ELF-1 (cell line): ENCODE measurements at regions not wholly inside any gene's neighbourhood (a gene's known extent, or its start where the extent isn't known, plus 50 kb on each side); places are given as distances from the start of the nearest gene placed in this dataset.

ENCODE experiments used
- DNase-seq: peaks from one replicate; pipeline ENCODE4 v3.0.0-alpha.2; 2016; ENCODE audit warnings: low read depth, low spot score

DNA sequence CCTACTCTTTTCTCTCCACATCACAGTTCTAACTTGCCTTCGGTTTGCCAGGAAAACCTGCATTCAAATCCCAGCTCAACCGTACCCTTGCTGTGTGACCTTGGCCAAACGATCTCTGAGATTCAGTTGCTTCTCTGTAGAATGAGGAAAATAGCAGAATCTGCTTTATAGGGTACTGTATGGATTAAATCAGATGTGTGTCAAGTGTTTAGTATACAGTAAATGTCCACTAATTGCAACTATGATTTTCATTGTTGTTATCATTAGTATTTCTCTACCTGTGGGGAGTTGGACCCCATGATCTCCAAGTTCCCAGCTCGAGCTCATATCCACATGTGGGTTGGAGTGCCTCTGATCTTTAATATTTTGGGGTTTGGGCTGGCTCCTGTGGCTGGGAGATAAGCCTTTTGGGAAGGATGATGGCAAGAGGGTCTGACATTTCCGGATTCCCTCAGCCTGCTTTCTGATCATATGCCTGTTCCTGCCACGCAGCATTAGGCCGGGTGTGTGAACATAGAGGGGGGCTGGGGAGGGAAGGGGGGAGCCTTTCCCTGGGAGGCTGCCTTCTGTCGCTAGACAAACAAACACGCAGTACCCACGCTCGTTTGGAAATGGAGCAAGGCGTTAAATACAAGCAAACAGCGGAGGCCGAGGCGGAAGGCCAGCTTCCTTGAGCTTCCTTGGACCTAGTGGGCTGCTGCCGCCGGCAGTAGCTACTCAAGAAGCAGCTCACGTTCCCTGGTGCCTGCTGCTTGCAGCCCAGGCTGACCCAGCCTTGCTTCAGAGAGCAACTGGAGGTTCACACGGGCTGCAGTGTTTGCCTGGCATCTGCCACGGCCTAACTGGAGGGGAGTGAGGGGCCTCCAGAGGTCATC, 213.5 kb upstream of the LHX5 start:
- no peak for DNase-seq

DNA sequence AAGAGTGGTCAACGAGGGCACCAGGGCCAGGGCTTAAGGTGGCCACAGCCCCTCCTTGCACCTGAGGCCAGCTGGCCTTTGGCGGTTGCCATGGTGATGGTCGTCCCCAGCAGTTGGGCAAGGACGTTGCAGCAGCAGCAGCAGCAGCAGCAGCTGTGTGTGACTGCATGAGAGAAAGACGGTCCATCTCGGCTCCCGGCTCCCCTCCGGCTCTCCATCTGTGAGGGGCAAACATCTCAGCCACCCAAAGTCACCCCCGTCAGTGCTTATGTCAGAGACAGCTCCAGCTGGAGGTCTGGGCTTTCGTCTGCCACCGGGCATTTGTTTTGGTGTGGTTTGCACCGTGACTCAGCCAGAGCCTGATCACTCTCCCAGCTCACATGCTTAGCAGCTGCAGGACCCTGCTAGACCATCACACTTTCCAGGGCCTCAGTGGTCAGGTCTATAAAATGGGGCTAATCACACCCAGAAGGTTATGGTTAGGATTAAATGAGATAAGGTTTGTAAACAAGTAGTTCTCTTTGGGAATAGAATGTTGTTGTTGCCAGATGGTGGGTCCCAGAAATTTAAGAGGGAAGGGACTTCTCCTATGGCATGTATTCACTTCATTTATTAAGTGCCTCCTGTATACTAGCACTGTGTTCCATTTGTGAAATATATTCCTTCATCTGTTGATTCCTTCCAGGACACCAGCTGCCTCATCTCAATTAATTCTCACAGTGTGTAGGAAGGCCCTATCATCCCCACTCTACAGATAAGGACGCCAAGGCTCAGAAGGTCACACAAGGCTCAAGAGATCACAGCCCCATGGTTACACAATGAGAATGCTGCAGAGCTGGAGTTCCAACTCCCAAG, 212.6 kb upstream of the LHX5 start:
- DNase-seq = no peak

DNA sequence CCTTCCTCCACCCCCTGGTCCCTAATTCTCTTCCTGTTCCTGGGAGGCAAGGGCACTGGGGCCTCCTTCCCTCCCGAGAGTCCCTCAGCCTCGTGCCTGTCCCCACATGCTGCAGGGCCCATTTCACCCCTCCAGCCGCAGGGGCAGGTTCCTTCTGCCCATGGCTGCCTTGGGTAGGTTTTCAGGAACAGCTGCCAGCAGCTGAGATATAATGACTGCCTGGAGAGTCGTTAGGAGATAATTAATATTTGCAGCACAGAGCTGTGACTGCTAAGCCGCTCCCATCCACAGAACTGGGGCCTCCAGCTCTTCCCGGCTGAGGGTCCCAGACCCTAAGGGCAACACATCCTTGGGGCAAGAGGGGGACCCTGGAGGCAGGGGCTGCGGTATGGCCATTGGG, 211.9 kb upstream of the LHX5 start:
- no peak for DNase-seq

DNA sequence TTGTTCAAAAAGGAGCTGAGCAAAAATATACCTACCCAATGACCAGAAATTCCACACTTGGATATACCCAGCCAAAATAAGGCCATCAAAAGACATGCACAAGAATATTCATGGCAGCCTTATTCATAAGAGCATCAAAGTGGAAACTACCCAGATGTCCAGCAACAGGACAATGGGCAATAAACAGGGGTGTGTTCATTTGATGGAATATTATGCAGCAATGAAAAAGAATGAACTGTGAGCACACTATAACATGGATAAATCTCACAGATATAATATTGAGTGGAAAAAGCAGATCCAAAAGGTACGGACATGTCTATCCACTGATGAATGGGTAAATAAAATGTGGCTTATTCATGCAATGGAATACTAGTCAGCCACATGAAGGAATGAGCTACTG, 209.2 kb upstream of the LHX5 start:
- DNase-seq = no peak

DNA sequence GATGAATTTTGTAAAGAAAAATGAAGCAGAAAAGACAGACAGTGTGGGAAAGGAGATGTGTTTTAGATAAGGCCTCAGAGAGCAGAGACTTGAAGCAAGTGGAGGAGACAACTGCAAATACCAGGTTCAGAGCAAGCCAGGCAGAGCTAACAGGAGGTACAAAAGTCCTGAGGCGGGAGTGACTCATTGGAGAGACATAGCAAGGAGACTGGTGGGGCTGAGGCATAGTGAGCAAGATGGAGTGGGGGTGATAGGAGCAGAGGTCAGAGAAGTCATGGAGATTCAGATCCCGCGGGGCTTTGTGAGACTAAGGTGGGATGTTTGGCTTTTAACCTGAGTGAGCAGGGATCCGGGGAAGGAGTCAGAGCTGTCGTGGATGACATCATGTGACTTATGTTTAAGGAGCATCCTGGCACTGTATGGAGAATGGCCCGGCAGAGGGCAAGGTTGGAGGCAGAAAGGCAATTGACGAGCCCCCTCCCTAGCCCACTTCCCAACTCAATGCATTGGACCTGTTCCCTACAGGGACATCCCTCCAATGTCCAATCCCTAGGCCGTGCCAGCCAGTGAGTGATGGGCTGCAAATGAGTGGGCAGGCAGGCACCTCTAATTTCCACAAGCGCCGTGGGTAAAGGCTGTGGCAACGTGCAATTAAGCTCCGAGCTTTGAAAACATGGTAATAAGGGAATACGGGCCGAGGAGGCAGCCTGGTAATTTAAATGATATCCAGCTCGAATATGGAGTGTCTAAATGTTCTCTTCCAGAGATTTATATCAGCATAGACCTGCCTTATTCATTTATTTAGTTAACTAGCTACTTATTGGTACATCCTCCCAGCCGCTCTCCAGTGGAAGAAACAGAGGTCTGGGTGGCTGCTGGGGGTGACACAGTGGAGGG, 206.8 kb upstream of the LHX5 start:
- DNase-seq = no peak

DNA sequence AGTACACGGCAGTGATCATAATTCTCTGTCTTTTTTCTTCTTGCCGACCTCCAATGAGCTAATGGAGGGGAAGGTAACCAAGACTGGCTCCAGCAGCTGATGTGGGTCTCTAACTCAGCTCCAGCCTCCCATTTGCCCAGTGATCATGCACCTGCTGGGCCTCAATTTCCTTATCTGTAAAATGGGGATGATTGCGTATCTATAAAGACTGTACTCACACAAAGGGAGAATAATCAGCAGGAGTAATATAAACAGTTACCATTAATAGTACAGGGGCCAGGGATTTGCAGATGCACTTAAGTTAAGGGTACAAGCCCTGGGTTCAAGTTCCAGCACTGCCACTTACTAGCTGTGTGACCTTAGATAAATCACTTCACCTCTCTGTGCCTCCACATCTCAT, 204.9 kb upstream of the LHX5 start:
- DNase-seq = no peak

DNA sequence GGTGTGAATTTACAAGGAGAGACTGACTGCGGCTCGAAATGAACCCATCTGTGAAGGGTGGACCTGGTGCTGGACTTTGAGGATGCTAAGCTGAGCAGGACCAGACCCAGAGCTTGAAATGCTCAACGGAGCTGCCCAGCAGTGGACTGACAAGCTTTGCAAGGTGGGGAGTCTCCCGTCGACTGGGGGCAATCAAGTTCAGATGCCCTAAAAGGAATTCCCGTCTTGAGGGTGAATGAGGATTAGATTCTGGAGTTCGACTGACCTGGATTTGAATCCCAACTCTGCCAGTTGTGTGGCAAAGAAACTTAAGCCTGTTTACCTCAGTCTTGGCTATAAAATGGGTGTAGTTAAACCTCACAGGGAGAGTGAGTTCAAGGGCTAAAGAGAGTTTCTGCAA, 204.4 kb upstream of the LHX5 start:
- DNase-seq = no peak

DNA sequence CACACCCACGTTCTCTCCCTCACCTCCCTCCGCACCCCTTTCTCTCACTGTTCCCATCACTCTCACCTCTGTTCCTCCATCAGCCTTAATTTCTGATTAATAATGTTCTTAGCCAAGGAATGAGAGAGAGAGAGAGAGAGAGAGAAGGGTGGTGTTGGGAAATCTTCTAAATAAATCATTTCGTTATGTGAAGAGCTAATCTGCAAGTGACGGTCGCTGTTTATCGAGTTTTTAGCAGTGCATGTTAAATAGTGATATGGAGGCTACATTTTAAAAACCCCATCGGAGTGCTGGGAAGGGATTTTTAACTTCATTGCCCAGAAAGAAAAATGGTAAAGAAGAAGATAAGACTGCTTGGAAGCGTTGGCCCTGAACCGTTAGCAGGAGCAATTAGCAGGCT, 203.3 kb upstream of the LHX5 start:
- DNase-seq = no peak

DNA sequence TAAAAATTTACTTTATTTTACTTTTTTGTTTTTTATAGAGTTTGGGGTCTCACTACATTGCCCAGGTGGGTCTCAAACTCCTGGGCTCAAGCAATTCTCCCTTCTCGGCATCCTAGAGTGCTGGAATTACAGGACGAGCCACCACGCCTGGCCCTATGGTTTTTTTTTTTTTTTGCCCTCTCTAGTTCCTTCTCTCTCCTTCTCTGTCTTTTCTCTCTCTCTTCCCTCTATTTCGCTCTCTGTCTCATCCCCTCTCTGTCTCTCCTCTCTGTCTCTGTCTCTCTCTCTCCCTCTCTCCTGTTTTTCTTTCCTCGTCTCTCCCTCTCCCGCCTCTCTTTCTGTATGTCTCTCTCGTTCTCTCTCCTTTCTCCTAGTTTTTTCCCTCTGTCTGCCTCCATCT, 202.6 kb upstream of the LHX5 start:
- no peak for DNase-seq

DNA sequence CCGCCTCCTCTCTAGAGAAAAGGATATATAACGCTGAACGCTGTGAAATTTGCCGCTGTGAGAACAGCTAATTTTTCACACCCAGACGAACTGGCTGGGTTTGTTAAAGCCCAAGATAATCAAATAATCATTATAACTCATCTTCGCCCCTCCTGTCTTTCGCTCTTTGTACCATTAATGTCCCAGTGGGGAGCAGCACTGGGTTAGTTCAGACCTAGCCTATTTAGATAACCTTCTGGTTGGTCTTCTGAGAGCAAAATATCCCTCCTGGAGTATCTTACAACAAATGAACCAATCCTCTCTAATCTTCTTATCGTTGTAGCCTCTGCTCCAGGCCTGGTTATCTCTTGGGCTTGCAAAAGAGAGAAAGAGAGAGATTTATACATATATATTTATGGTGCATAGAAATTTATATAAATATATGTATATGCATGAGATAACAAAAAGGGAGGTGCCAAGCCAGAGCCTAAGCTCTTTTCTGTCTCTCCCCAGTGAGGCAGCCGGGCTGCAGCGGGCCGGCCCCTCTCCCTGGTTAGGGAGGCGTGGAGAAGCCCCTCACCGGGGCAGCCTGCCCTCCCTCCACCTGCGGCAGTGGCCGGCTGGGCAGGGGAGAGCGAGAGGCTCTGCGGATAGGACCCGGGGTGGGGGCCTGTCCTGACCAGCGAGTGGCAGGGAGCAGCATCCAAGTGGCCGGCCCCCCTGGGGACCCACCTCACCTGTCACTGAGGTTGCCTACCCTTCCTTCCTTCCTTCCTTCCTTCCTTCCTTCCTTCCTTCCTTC, 202.0 kb upstream of the LHX5 start:
- DNase-seq = no peak

DNA sequence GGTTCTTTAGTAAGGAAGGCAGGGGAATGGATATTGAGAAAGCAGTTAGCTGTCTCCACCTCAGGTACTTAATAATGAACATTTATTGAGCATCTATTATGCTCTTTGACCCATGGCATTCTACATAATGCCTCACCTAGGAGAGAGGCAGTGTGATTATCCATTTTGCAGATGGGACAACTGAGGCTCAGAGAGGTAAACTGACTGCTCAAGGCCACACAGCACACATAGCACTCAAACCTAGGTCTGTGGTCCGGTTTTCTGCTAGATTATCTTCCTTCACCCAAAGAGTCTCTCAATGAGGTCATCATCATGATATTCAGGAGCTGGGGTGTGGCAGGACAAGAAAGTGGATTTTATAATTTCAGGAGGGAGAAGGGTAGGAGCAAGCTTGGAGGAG, 199.1 kb upstream of the LHX5 start:
- DNase-seq = no peak

DNA sequence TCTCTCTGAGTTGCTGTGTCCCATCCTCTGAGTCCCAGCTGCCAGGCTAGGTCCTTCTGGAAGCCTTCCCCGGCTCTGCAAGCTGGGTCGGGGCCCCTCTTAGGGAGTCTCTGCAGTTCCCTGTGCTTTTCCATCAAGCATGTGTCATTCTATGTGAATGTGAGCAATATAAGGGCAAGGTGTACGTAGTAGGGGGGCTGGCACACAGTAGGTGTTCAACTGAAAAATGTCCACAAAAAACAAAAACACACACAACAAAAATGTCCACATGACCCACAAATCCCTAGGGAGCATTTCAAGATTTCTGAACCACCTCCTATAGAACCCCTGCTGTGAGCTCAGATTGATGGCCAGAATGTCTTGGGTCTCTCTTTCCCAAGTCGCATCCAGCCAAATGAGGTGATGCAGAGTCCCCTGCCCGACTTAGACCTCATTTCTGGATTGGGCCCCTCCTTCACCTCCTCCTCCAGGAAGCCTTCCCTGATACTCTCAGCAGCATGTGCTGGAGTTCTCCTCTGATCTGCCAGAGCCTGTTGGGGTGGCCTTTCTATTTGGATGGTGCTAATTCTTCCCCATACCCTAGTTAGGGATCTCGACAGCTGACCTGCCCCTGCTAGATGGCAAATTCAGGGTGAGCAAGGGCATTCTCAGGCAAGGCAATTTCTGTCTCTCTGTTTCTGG, 196.1 kb upstream of the LHX5 start:
- no peak for DNase-seq

DNA sequence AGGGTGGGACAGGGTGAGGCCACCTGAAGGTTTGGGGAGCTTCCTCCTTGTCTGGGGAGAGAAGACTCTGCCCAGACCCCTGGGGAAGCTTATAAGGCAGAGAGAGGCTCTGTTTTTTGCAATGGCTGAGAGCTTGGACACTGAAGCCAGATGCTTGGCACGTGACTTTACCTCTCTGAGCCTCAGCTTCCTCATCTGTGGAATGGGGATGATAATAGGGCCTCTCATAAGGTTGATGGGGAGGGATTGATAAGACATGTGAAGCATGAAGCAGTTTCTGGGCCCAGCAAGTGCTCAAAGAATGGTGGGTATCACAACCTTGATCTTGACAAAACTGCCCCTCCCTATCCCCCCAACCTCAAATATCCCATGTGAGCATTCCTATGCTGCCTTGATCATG, 195.4 kb upstream of the LHX5 start:
- DNase-seq = no peak

DNA sequence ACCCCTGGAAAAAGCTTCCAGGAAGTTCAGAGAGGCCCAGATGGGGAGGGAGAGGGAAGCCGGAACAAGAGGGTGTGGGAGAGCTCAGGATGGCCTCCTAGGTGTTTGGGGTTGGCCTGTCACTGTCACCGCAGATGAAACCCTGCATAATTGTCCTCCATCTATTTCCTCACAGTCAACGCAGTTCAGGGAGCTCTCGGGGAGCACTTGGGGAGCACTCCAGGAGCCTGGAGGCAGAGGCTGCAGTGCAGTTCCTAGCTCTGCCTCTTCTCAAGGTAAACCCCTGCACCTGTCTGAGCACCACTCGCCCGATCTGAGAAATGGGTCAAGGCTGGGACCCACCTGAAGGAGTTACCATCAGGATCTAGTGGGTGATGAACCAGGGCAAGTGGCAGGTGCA, 194.6 kb upstream of the LHX5 start:
- no peak for DNase-seq

DNA sequence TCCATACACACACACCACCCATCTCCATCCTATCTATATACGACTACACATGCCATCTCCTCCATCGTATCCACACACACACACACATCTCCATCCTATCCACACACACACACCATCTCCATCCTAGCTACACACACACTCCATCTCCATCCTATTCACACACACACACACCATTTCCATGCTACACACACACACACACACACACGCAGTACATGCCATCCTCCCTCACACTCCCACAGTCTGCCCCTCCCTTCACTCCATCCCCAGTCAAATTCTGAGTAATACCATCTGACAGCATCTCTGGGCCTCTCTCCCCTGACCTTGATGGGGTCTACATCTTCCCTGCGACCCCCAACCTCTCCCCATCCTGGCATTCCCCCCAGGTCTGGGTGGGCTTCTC, 193.8 kb upstream of the LHX5 start:
- DNase-seq = no peak

DNA sequence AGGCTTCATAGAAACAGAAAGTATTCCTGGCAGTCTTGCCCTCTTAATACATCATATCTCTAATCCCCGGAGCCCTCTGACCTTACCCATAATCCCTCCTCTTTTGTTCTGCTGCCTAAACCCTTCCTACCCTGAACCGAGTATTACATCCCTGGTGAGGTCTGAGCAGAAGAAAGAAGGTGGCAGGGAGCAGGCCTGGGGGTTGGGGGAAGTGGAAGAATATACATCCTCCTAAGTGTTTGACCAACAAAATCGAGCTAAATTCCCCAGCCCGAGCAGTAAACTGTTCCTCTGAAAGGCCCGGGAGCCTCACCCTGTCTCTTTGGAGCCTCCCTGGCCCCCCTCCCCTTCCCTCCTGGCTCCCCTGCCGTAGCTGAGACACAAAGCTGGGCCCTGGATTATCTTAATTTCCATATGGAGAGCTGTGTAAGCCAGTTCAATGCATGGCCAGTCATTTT, 192.6 kb upstream of the LHX5 start:
- no peak for DNase-seq

DNA sequence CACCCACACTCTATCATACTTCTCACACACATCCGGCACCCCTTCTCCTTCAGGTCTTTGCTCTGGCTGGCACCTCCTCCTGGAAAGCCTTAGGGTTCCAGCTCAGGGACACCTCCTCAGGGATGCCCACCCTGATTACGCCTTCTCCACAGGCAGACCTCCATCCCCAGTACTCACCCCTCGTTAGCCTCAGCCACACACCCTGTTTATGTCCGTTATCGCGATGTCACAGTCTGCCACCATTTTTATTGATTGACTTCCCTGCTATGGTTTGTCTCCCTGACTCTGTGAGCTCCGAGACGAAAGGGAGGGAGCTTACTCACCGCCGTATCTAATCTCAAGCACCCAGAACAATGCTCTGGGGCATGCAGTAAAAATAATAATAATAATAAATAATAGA, 191.7 kb upstream of the LHX5 start:
- DNase-seq = no peak

DNA sequence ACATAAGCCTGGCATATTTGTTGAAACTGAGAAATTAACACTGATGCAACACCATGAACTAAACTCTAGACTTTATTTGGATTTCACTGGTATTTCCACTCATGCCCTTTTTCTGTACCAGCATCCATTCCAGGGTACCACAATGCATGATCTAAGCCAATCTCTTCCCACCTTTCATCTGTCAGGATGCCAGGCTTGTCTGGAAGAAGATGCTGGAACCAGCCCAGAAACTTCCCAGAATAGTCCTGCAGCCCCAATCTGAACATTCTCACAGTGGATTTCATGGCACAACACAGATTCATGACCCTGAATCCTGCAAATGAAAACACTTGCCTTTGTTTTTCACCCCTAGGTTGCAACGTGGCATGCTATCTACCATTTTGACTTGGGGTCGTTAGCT, 189.3 kb upstream of the LHX5 start:
- no peak for DNase-seq

DNA sequence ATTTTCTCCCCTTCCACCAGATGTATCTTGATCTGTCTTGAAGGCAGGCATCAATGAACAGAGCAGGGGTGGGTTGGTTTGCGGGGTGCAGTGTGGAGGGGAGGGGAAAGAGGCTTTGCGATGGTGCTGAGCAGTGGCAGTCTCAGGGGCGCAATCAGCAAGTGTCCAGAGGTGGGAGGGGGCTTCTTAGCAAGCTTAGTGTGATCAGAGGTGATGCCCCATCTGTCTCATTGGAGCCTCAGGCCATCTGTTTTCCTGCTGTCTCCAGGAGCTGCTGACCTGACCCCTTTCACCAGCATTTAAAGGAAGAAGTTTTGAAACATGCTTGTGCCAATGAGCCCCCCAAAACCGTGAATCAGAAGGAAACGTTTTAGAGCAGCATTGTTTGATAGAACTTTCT, 187.7 kb upstream of the LHX5 start:
- no peak for DNase-seq

DNA sequence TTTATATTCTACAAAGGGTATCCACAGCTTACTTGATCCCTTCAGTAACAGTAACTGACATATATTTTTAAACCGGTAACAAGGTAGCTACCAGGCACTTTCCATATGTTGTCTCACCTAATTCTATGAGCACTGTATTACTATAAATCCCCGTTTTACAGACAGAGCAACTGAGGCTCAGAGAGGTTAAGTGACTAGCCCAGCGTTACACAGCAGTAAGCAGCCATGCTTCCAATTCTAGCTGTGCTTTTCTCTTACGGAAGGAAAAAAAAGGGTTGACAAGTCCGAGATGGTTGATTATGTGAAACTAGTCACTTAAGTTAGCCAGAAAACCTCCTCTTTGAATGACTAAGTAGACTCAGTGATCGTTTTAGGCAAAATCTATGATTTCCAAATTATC, 187.3 kb upstream of the LHX5 start:
- DNase-seq = no peak
